OCI-LY3 (cell line): ENCODE measurements at regions not wholly inside any gene's neighbourhood (a gene's known extent, or its start where the extent isn't known, plus 50 kb on each side); places are given as distances from the start of the nearest gene placed in this dataset.

Experiments
- CTCF ChIP-seq: fragments of 200-600, 300-600 bp; sonication (generic); IDR thresholded peaks from 2 replicates; pipeline ENCODE4 v1.5.1; 2014; ENCODE audit warnings: antibody characterized with exemption, low read length, low read depth
- EZH2phosphoT487 ChIP-seq: fragments of 200-600 bp; shearing (Covaris generic); IDR thresholded peaks from 2 replicates; pipeline ENCODE4 v1.6.1; 2018; ENCODE audit warnings: antibody characterized with exemption, mixed run types, low read depth

- no peak for TF ChIP-seq CTCF
- TF ChIP-seq EZH2phosphoT487 = no peak
These were observed 292.2 kb upstream of the PCDH7 start for GRCh38 chr4:30427932-30428331.
